ENCODE measurements at regions not wholly inside any gene's neighbourhood (a gene's known extent, or its start where the extent isn't known, plus 50 kb on each side); places are given as distances from the start of the nearest gene placed in this dataset.

GRCh38 chr20:52805296-52805571 lies 166.9 kb upstream of the TSHZ2 start:
- TF ChIP-seq ELK1 (IDR thresholded peaks at IDR 0.05; ENCODE audit: borderline replicate concordance, low read depth, low read length) (no peak), RCOR1 (IDR thresholded peaks at IDR 0.05; ENCODE audit: insufficient replicate concordance, low read length) (no peak), NFE2L2 (IDR thresholded peaks at IDR 0.05; ENCODE audit: low read depth, low read length) (no peak), USF2 (IDR thresholded peaks at IDR 0.05; ENCODE audit: low read depth, low read length) (no peak), CTCF (conservative IDR thresholded peaks at IDR 0.05; ENCODE audit: low read depth, low read length) (no peak), POLR2A (IDR thresholded peaks at IDR 0.05; ENCODE audit: low read depth, low read length) (no peak), BHLHE40 (IDR thresholded peaks at IDR 0.05; ENCODE audit: low read depth, low read length) (no peak), MXI1 (IDR thresholded peaks at IDR 0.05; ENCODE audit: borderline replicate concordance, low read depth, low read length) (no peak), MAZ (IDR thresholded peaks at IDR 0.05; ENCODE audit: borderline replicate concordance, low read depth, low read length) (no peak), CEBPB (IDR thresholded peaks at IDR 0.05; ENCODE audit: low read depth, low read length) (no peak), RFX5 (IDR thresholded peaks at IDR 0.05; ENCODE audit: low read depth, low read length) (no peak), MAFK (IDR thresholded peaks at IDR 0.05; ENCODE audit: low read depth, low read length) (peak; percentile 67), RAD21 (IDR thresholded peaks at IDR 0.05; ENCODE audit: low read length) (no peak), FOS (IDR thresholded peaks at IDR 0.05; ENCODE audit: low read depth, low read length) (no peak)

Data from IMR-90 (cell line).